Hepatocyte (in vitro differentiated cells): ENCODE measurements at regions not wholly inside any gene's neighbourhood (a gene's known extent, or its start where the extent isn't known, plus 50 kb on each side); places are given as distances from the start of the nearest gene placed in this dataset.

Experiments
- EZH2 ChIP-seq: fragments of 200-600 bp; sonication (generic); IDR thresholded peaks from 2 replicates; pipeline ENCODE4 v1.6.1; 2016; ENCODE audit warnings: antibody characterized with exemption, mild to moderate bottlenecking, borderline replicate concordance
- TF ChIP-seq, protein P1 (sequence below): fragments of 200-600 bp; sonication (generic); IDR thresholded peaks from 2 replicates; pipeline ENCODE4 v1.5.1; 2016; ENCODE audit warnings: antibody characterized with exemption, mild to moderate bottlenecking; ENCODE audit not compliant: poor library complexity

DNA sequence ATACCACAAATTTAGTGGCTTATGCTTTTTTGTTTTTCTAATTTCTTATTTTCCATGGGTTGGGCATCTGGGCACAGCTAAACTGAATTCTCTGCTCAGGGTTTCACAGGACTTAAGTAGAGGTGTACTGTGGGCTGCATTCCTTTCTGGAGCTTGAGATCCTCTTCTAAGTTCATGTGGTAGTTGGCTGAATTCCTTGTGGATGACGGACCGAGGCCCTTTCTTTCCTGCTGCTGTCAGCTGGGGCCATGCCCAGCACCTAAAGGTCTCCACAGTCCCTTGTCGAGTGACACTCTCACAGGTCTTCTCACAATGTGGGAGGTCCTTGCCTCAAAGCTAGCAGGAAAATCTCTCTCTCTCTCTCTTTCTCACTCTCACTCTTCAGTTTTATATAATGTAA, 433.5 kb upstream of the LRATD1 start:
- TF ChIP-seq EZH2: no peak
- TF ChIP-seq, protein P1, sequence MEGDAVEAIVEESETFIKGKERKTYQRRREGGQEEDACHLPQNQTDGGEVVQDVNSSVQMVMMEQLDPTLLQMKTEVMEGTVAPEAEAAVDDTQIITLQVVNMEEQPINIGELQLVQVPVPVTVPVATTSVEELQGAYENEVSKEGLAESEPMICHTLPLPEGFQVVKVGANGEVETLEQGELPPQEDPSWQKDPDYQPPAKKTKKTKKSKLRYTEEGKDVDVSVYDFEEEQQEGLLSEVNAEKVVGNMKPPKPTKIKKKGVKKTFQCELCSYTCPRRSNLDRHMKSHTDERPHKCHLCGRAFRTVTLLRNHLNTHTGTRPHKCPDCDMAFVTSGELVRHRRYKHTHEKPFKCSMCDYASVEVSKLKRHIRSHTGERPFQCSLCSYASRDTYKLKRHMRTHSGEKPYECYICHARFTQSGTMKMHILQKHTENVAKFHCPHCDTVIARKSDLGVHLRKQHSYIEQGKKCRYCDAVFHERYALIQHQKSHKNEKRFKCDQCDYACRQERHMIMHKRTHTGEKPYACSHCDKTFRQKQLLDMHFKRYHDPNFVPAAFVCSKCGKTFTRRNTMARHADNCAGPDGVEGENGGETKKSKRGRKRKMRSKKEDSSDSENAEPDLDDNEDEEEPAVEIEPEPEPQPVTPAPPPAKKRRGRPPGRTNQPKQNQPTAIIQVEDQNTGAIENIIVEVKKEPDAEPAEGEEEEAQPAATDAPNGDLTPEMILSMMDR: no peak
